ENCODE measurements at regions not wholly inside any gene's neighbourhood (a gene's known extent, or its start where the extent isn't known, plus 50 kb on each side); places are given as distances from the start of the nearest gene placed in this dataset.

DNA sequence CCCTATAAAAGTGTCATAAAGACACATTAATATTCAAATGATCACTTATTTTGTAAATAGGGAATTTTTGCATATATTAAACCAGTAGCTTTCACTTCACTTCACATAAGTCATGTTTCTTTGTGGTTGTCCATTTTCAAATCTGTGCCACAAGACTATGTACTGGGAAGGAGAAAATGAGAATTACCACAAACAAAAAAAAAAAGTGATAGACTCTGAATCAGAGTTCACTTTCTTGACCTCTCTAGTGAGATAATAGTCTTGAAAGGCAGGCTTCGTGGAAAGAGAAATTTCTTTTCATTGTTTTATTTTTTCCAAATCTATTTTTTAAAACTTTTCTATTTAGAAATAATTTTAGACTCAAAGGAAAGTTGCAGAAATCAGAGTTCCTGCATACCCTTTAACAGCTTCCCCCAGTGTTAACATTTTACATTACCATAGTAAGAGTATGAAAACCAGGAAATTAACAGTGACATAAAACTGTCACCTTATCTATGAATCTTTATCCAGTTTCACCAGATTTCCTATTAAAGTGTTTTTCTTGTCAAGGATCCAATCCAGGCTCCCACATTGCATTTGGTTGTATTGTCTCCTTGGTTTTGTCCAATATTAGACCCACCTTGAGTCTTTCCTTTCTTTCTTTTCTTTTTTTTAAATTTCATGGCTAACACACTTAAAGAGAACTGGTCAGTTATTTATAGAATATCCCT, 215.4 kb upstream of the PGRMC2 start:
- no CpG with 5 or more reads among the region's 1 CpG for WGBS (ENCODE audit: insufficient coverage)
- Histone ChIP-seq H3K9me3 (ENCODE audit: control extremely low read depth in 1 of 3, control insufficient read depth in 2 of 3, insufficient read depth in 1 of 3, low read length in 2 of 3) (peaks cover 0 to 16% (median 0%) of the 10 kb centered on the region in 3 donors), H2AFZ (ENCODE audit: insufficient read depth, low read depth, low read length, poor library complexity, severe bottlenecking) (no peak overlapping the region), H3K27me3 (replicated peaks in 1 of 4; ENCODE audit: control extremely low read depth in 1 of 4, control insufficient read depth in 3 of 4, insufficient read depth in 4 of 4, low read length in 3 of 4) (no peaks in the 10 kb centered on the region), H3K9ac (ENCODE audit: low read length) (no peak overlapping the region), H3K4me3 (ENCODE audit: control extremely low read depth in 1 of 5, extremely low read depth in 1 of 5, insufficient read depth in 1 of 5, low read depth in 2 of 5, low read length in 4 of 5) (no peak overlapping the region), H4K20me1 (ENCODE audit: control insufficient read depth, insufficient read depth, low read length, poor library complexity, severe bottlenecking) (no peaks in the 10 kb centered on the region), H3K4me1 (ENCODE audit: control insufficient read depth in 2 of 2, insufficient read depth in 2 of 2, low read length in 2 of 2) (no peaks in the 10 kb centered on the region), H3K4me2 (replicated peaks; ENCODE audit: low read depth, low read length, poor library complexity, severe bottlenecking) (no peak overlapping the region), H3K36me3 (replicated peaks in 1 of 2; ENCODE audit: control extremely low read depth in 1 of 2, control insufficient read depth in 1 of 2, extremely low read depth in 1 of 2, insufficient read depth in 2 of 2, low read length in 1 of 2) (no peaks in the 10 kb centered on the region), H3K79me2 (ENCODE audit: control insufficient read depth, insufficient read depth, low read length) (no peaks in the 10 kb centered on the region), H3K27ac (ENCODE audit: low read length in 2 of 2) (no peak overlapping the region)
- Mint-ChIP-seq H3K27me3 (no peaks in the 10 kb centered on the region), H3K4me1 (no peaks in the 10 kb centered on the region), H3K4me3 (no peak overlapping the region), H3K9me3 (ENCODE audit: insufficient read depth) (peaks cover 6% of the 10 kb centered on the region), H3K27ac (no peak overlapping the region)
- intact Hi-C loops (cut with micrococcal nuclease), result no loop called here
- TF ChIP-seq EZH2 (IDR thresholded peaks at IDR 0.05; ENCODE audit: borderline replicate concordance, insufficient read depth, low read depth, low read length, poor library complexity, severe bottlenecking), result no peak
- TF ChIP-seq, protein P1, sequence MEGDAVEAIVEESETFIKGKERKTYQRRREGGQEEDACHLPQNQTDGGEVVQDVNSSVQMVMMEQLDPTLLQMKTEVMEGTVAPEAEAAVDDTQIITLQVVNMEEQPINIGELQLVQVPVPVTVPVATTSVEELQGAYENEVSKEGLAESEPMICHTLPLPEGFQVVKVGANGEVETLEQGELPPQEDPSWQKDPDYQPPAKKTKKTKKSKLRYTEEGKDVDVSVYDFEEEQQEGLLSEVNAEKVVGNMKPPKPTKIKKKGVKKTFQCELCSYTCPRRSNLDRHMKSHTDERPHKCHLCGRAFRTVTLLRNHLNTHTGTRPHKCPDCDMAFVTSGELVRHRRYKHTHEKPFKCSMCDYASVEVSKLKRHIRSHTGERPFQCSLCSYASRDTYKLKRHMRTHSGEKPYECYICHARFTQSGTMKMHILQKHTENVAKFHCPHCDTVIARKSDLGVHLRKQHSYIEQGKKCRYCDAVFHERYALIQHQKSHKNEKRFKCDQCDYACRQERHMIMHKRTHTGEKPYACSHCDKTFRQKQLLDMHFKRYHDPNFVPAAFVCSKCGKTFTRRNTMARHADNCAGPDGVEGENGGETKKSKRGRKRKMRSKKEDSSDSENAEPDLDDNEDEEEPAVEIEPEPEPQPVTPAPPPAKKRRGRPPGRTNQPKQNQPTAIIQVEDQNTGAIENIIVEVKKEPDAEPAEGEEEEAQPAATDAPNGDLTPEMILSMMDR (IDR thresholded peaks at IDR 0.05), result no peak
- DNase-seq (no peak), ATAC-seq (ENCODE audit: low read depth) (no peak)
- CTCF ChIA-PET, result no interaction called here
- POLR2A ChIA-PET, result no interaction called here

DNA sequence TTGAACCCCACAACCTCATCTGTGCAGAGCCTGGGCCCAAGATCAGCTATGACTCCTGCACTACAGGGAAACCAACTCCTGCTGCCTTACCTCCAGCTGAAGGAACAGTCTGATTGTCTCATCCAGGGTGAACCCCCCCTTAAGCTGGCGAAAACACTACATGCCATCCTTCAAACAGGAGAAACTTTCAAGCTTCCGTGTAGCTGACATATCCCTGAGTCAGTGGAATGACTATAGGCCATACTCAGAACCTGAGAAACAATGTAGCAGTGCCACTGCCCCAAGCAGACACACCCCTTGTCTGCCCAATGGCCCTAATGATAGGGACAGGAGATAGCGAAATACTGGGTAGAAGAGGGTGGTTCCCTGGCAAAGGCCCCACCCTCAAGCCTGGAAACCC, 213.6 kb upstream of the PGRMC2 start:
- intact Hi-C loops (cut with micrococcal nuclease), result no loop called here
- Histone ChIP-seq H3K27ac (ENCODE audit: low read length in 2 of 2) (no peak overlapping the region), H3K79me2 (ENCODE audit: control insufficient read depth, insufficient read depth, low read length) (no peaks in the 10 kb centered on the region), H4K20me1 (ENCODE audit: control insufficient read depth, insufficient read depth, low read length, poor library complexity, severe bottlenecking) (no peaks in the 10 kb centered on the region), H3K9me3 (ENCODE audit: control extremely low read depth in 1 of 3, control insufficient read depth in 2 of 3, insufficient read depth in 1 of 3, low read length in 2 of 3) (peaks cover 0 to 20% (median under 1%) of the 10 kb centered on the region in 3 donors), H3K4me3 (ENCODE audit: control extremely low read depth in 1 of 5, extremely low read depth in 1 of 5, insufficient read depth in 1 of 5, low read depth in 2 of 5, low read length in 4 of 5) (no peak overlapping the region), H3K4me2 (replicated peaks; ENCODE audit: low read depth, low read length, poor library complexity, severe bottlenecking) (no peak overlapping the region), H3K27me3 (replicated peaks in 1 of 4; ENCODE audit: control extremely low read depth in 1 of 4, control insufficient read depth in 3 of 4, insufficient read depth in 4 of 4, low read length in 3 of 4) (no peaks in the 10 kb centered on the region), H2AFZ (ENCODE audit: insufficient read depth, low read depth, low read length, poor library complexity, severe bottlenecking) (no peak overlapping the region), H3K9ac (ENCODE audit: low read length) (no peak overlapping the region), H3K4me1 (ENCODE audit: control insufficient read depth in 2 of 2, insufficient read depth in 2 of 2, low read length in 2 of 2) (no peaks in the 10 kb centered on the region), H3K36me3 (replicated peaks in 1 of 2; ENCODE audit: control extremely low read depth in 1 of 2, control insufficient read depth in 1 of 2, extremely low read depth in 1 of 2, insufficient read depth in 2 of 2, low read length in 1 of 2) (no peaks in the 10 kb centered on the region)
- ChIA-PET POLR2A (no interaction called here), CTCF (interaction anchor here (0.6 kb wide), 1 partner anchor 441 kb away, joined by 5 read pairs; no protein-coding TSS in a partner anchor)
- Mint-ChIP-seq H3K4me3 (no peak overlapping the region), H3K27ac (no peak overlapping the region), H3K9me3 (ENCODE audit: insufficient read depth) (peaks cover 11% of the 10 kb centered on the region), H3K4me1 (no peaks in the 10 kb centered on the region), H3K27me3 (no peaks in the 10 kb centered on the region)
- WGBS (ENCODE audit: insufficient coverage), result 93% methylated on average over 3 of the region's 3 CpGs
- TF ChIP-seq EZH2 (IDR thresholded peaks at IDR 0.05; ENCODE audit: borderline replicate concordance, insufficient read depth, low read depth, low read length, poor library complexity, severe bottlenecking), result no peak
- TF ChIP-seq, protein P1 (IDR thresholded peaks at IDR 0.05), result no peak
- no peak for ATAC-seq (ENCODE audit: low read depth)
- no peak for DNase-seq
